Right atrium auricular region (tissue), 2 donors: ENCODE measurements at regions not wholly inside any gene's neighbourhood (a gene's known extent, or its start where the extent isn't known, plus 50 kb on each side); places are given as distances from the start of the nearest gene placed in this dataset.
"Not testable (repeated sequence)": the region's sequence is repeated elsewhere in the genome, so short reads cannot be mapped to it uniquely, and the experiment has no call there.

Source experiments
- DNase-seq: peaks from one replicate; pipeline ENCODE4 v3.0.0-alpha.2; 2019; ENCODE audit warnings: low spot score
- H3K27ac ChIP-seq, 2 donors: fragments of 200-600 bp; sonication (generic); 1 replicate in 1 of 2; 2 replicates in 1 of 2; pipeline ENCODE4 v1.5.1; 2016 to 2019
- H3K27me3 ChIP-seq, 2 donors: fragments of 200-600 bp; sonication (generic); one replicate each; pipeline versions ENCODE4 v1.5.1 to v1.6.0; 2017 to 2019
- H3K36me3 ChIP-seq: fragments of 200-600 bp; sonication (generic); one replicate; pipeline ENCODE4 v1.5.1; 2016
- H3K4me1 ChIP-seq, 2 donors: fragments of 200-600 bp; sonication (generic); one replicate each; pipeline versions ENCODE4 v1.5.1 to v1.6.0; 2017 to 2019
- H3K4me3 ChIP-seq, 2 donors: fragments of 200-600 bp; sonication (generic); 1 replicate in 1 of 2; 2 replicates in 1 of 2; pipeline ENCODE4 v1.5.1; 2017 to 2019; ENCODE audit warnings: mild to moderate bottlenecking in 1 of 2, moderate library complexity in 1 of 2
- H3K9me3 ChIP-seq, 2 donors: fragments of 200-600 bp; sonication (generic); one replicate each; pipeline ENCODE4 v1.5.1; 2019
- CTCF ChIP-seq, 2 donors: fragments of 200-600 bp; sonication (generic); IDR thresholded peaks; one replicate each; pipeline ENCODE4 v1.5.1; 2019; ENCODE audit warnings: antibody characterized with exemption in 2 of 2

GRCh38 chr3:74921676-74922075 lies 307.2 kb upstream of the CNTN3 start:
- no peak for DNase-seq
- Histone ChIP-seq H3K27ac (no peak overlapping the region), H3K27me3 (no peaks in the 10 kb centered on the region), H3K4me1 (no peaks in the 10 kb centered on the region), H3K36me3 (no peaks in the 10 kb centered on the region), H3K4me3 (no peak overlapping the region), H3K9me3 (no peaks in the 10 kb centered on the region)
- TF ChIP-seq CTCF (IDR thresholded peaks at IDR 0.05), result no peak

GRCh38 chr3:74920721-74921350 lies 306.4 kb upstream of the CNTN3 start:
- Histone ChIP-seq H3K9me3 (no peaks in the 10 kb centered on the region), H3K27me3 (no peaks in the 10 kb centered on the region), H3K4me3 (no peak overlapping the region), H3K27ac (no peak overlapping the region), H3K4me1 (no peaks in the 10 kb centered on the region), H3K36me3 (no peaks in the 10 kb centered on the region)
- TF ChIP-seq CTCF (IDR thresholded peaks at IDR 0.05), result no peak
- no peak for DNase-seq

- no peak for DNase-seq
- Histone ChIP-seq H3K27ac (no peak overlapping the region), H3K4me3 (no peak overlapping the region), H3K4me1 (no peaks in the 10 kb centered on the region), H3K36me3 (no peaks in the 10 kb centered on the region), H3K27me3 (no peaks in the 10 kb centered on the region), H3K9me3 (no peaks in the 10 kb centered on the region)
- no peak for TF ChIP-seq CTCF (IDR thresholded peaks at IDR 0.05)
These were observed 302.2 kb upstream of the CNTN3 start for GRCh38 chr3:74916696-74917095.

- no peaks in the 10 kb centered on the region for H3K4me1 ChIP-seq
- no peak overlapping the region for H3K4me3 ChIP-seq
- no peaks in the 10 kb centered on the region for H3K27me3 ChIP-seq
- no peak for DNase-seq
- no peaks in the 10 kb centered on the region for H3K9me3 ChIP-seq
- no peak for TF ChIP-seq CTCF (IDR thresholded peaks at IDR 0.05)
- H3K36me3 ChIP-seq, result no peaks in the 10 kb centered on the region
- no peak overlapping the region for H3K27ac ChIP-seq
These were observed 291.7 kb upstream of the CNTN3 start for GRCh38 chr3:74906181-74906580.

GRCh38 chr3:74905478-74905877 lies 291.0 kb upstream of the CNTN3 start:
- Histone ChIP-seq H3K27me3 (no peaks in the 10 kb centered on the region), H3K36me3 (no peaks in the 10 kb centered on the region), H3K9me3 (no peaks in the 10 kb centered on the region), H3K4me1 (no peaks in the 10 kb centered on the region), H3K4me3 (no peak overlapping the region), H3K27ac (no peak overlapping the region)
- no peak for TF ChIP-seq CTCF (IDR thresholded peaks at IDR 0.05)
- no peak for DNase-seq

GRCh38 chr3:74904646-74905045 lies 290.2 kb upstream of the CNTN3 start:
- no peaks in the 10 kb centered on the region for H3K4me1 ChIP-seq
- H3K27me3 ChIP-seq, result no peaks in the 10 kb centered on the region
- DNase-seq, result no peak
- no peak overlapping the region for H3K4me3 ChIP-seq
- no peaks in the 10 kb centered on the region for H3K9me3 ChIP-seq
- H3K36me3 ChIP-seq, result no peaks in the 10 kb centered on the region
- no peak for TF ChIP-seq CTCF (IDR thresholded peaks at IDR 0.05)
- no peak overlapping the region for H3K27ac ChIP-seq

- not testable (repeated sequence) for H3K9me3 ChIP-seq, H3K4me1 ChIP-seq, H3K4me3 ChIP-seq, H3K27me3 ChIP-seq, H3K36me3 ChIP-seq, DNase-seq, H3K27ac ChIP-seq
These were observed 285.5 kb upstream of the CNTN3 start for GRCh38 chr3:74899796-74900516.
